ENCODE measurements at regions not wholly inside any gene's neighbourhood (a gene's known extent, or its start where the extent isn't known, plus 50 kb on each side); places are given as distances from the start of the nearest gene placed in this dataset.
A peak's percentile ranks its signal among the peaks of the same experiment; 100 is the strongest.

- Histone ChIP-seq H3K4me1 (peaks cover 0 to 9% of the 10 kb centered on the region in 2 donors), H3K27me3 (no peaks in the 10 kb centered on the region), H3K27ac (no peak overlapping the region), H3K36me3 (no peaks in the 10 kb centered on the region), H3K4me3 (no peak overlapping the region), H3K9me3 (no peaks in the 10 kb centered on the region)
- no peak for DNase-seq (ENCODE audit: low spot score)
- TF ChIP-seq CTCF (IDR thresholded peaks at IDR 0.05), result no peak
Observed at GRCh38 chr6:6932341-6932740, 175.4 kb upstream of the RREB1 start.

- H3K4me3 ChIP-seq, result no peak overlapping the region
- no peaks in the 10 kb centered on the region for H3K9me3 ChIP-seq
- no peak overlapping the region for H3K27ac ChIP-seq
- no peak for DNase-seq (ENCODE audit: low spot score)
- H3K36me3 ChIP-seq, result no peaks in the 10 kb centered on the region
- TF ChIP-seq CTCF (IDR thresholded peaks at IDR 0.05), result no peak
- no peaks in the 10 kb centered on the region for H3K27me3 ChIP-seq
- peaks cover 0 to 3% of the 10 kb centered on the region in 2 donors for H3K4me1 ChIP-seq
Observed at GRCh38 chr6:6932968-6933367, 174.8 kb upstream of the RREB1 start.

- H3K9me3 ChIP-seq, result no peaks in the 10 kb centered on the region
- H3K27ac ChIP-seq, result no peak overlapping the region
- DNase-seq (ENCODE audit: low spot score), result no peak
- peaks cover 0 to 10% of the 10 kb centered on the region in 2 donors for H3K4me1 ChIP-seq
- H3K36me3 ChIP-seq, result no peaks in the 10 kb centered on the region
- TF ChIP-seq CTCF (IDR thresholded peaks at IDR 0.05), result no peak
- no peak overlapping the region for H3K4me3 ChIP-seq
- no peaks in the 10 kb centered on the region for H3K27me3 ChIP-seq
Observed at GRCh38 chr6:6940031-6941025, 167.4 kb upstream of the RREB1 start.

GRCh38 chr6:6941201-6941600, 166.6 kb upstream of the RREB1 start:
- TF ChIP-seq CTCF (IDR thresholded peaks at IDR 0.05), result no peak
- Histone ChIP-seq H3K36me3 (no peaks in the 10 kb centered on the region), H3K9me3 (no peaks in the 10 kb centered on the region), H3K4me1 (peaks cover 0 to 10% of the 10 kb centered on the region in 2 donors), H3K4me3 (no peak overlapping the region), H3K27ac (no peak overlapping the region), H3K27me3 (no peaks in the 10 kb centered on the region)
- no peak for DNase-seq (ENCODE audit: low spot score)

- Histone ChIP-seq H3K9me3 (no peaks in the 10 kb centered on the region), H3K4me1 (peaks cover 0 to 10% of the 10 kb centered on the region in 2 donors), H3K27ac (peak overlapping the region in 1 of 2 donors; percentile 56), H3K36me3 (no peaks in the 10 kb centered on the region), H3K4me3 (no peak overlapping the region), H3K27me3 (no peaks in the 10 kb centered on the region)
- no peak for TF ChIP-seq CTCF (IDR thresholded peaks at IDR 0.05)
- no peak for DNase-seq (ENCODE audit: low spot score)
Observed at GRCh38 chr6:6942091-6942490, 165.7 kb upstream of the RREB1 start.

Data from right atrium auricular region (tissue), 2 donors.